ENCODE measurements at regions not wholly inside any gene's neighbourhood (a gene's known extent, or its start where the extent isn't known, plus 50 kb on each side); places are given as distances from the start of the nearest gene placed in this dataset.

- Histone ChIP-seq H3K9me3 (ENCODE audit: control insufficient read depth in 2 of 3, insufficient read depth in 1 of 3, low read length in 3 of 3) (no peaks in the 10 kb centered on the region), H3K27ac (ENCODE audit: low read depth in 2 of 2, low read length in 2 of 2) (no peak overlapping the region), H3K4me1 (ENCODE audit: control insufficient read depth in 2 of 3, insufficient read depth in 2 of 3, low read depth in 1 of 3, low read length in 3 of 3) (no peaks in the 10 kb centered on the region), H3K4me3 (ENCODE audit: low read length in 3 of 3) (no peak overlapping the region), H3K27me3 (ENCODE audit: control insufficient read depth, insufficient read depth, low read length) (no peaks in the 10 kb centered on the region), H3K36me3 (ENCODE audit: control insufficient read depth in 2 of 3, insufficient read depth in 3 of 3, low read length in 3 of 3) (no peaks in the 10 kb centered on the region), H3K9ac (ENCODE audit: low read length in 3 of 3) (no peak overlapping the region)
- no peak for TF ChIP-seq CTCF (IDR thresholded peaks at IDR 0.05; ENCODE audit: borderline replicate concordance, extremely low read depth, insufficient read depth)
- DNase-seq (no peak), FAIRE-seq (no peak)
- intact Hi-C loops (cut with DNase I), result no loop called here
Observed at GRCh38 chr11:116466191-116466590, 306.6 kb downstream of the BUD13 start.

DNA sequence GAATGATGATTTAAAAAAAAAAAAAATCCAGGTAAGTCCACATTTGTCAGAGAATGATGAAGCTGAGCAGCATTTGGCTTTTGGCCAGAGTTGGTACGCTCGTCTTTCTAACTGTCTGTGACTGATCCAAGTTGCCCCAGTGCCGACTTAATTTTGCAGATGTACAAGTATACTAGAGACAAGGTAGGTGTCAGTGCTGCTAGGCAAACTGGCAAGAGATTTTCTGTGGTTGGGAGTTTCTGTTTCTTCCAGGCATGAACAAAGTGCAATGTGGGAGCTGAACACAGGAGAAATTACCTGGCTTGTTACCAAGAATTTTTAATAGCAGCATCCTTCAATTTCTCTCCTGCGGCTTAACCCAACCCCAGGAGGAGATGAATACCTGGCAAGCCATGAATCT is 307.7 kb downstream of the BUD13 start:
- FAIRE-seq, result no peak
- no peaks in the 10 kb centered on the region for H3K4me1 ChIP-seq (ENCODE audit: control insufficient read depth in 2 of 3, insufficient read depth in 2 of 3, low read depth in 1 of 3, low read length in 3 of 3)
- TF ChIP-seq CTCF (IDR thresholded peaks at IDR 0.05; ENCODE audit: borderline replicate concordance, extremely low read depth, insufficient read depth), result no peak
- no peak overlapping the region for H3K4me3 ChIP-seq (ENCODE audit: low read length in 3 of 3)
- H3K27ac ChIP-seq (ENCODE audit: low read depth in 2 of 2, low read length in 2 of 2), result no peak overlapping the region
- no peaks in the 10 kb centered on the region for H3K36me3 ChIP-seq (ENCODE audit: control insufficient read depth in 2 of 3, insufficient read depth in 3 of 3, low read length in 3 of 3)
- no peak for DNase-seq
- H3K9ac ChIP-seq (ENCODE audit: low read length in 3 of 3), result no peak overlapping the region
- H3K9me3 ChIP-seq (ENCODE audit: control insufficient read depth in 2 of 3, insufficient read depth in 1 of 3, low read length in 3 of 3), result no peaks in the 10 kb centered on the region
- intact Hi-C loops (cut with DNase I), result no loop called here
- H3K27me3 ChIP-seq (ENCODE audit: control insufficient read depth, insufficient read depth, low read length), result no peaks in the 10 kb centered on the region

DNA sequence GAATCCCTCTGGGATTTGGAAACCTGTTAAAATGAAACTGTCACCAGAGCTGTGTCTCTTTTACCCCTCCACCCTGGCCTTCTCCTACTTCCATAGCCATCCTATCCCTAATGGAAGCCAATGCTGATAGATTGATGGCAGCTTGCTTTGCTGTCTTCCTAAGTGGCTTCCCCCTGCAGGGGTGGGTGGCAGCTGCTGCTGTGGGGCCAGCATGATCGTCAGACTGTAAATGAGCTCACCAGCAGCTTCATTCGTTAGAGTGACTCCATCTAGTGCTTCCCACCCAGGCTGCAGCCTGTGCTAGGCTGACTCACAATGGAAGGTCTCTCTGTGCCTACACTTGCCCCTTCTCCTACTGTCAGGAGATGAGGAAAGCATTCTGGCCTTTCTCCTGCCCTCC is 311.0 kb downstream of the BUD13 start:
- no peak for DNase-seq
- Histone ChIP-seq H3K27ac (ENCODE audit: low read depth in 2 of 2, low read length in 2 of 2) (no peak overlapping the region), H3K36me3 (ENCODE audit: control insufficient read depth in 2 of 3, insufficient read depth in 3 of 3, low read length in 3 of 3) (no peaks in the 10 kb centered on the region), H3K27me3 (ENCODE audit: control insufficient read depth, insufficient read depth, low read length) (no peaks in the 10 kb centered on the region), H3K4me3 (ENCODE audit: low read length in 3 of 3) (no peak overlapping the region), H3K9ac (ENCODE audit: low read length in 3 of 3) (no peak overlapping the region), H3K4me1 (ENCODE audit: control insufficient read depth in 2 of 3, insufficient read depth in 2 of 3, low read depth in 1 of 3, low read length in 3 of 3) (no peaks in the 10 kb centered on the region), H3K9me3 (ENCODE audit: control insufficient read depth in 2 of 3, insufficient read depth in 1 of 3, low read length in 3 of 3) (no peaks in the 10 kb centered on the region)
- intact Hi-C loops (cut with DNase I), result no loop called here
- TF ChIP-seq CTCF (IDR thresholded peaks at IDR 0.05; ENCODE audit: borderline replicate concordance, extremely low read depth, insufficient read depth), result no peak
- FAIRE-seq, result no peak

DNA sequence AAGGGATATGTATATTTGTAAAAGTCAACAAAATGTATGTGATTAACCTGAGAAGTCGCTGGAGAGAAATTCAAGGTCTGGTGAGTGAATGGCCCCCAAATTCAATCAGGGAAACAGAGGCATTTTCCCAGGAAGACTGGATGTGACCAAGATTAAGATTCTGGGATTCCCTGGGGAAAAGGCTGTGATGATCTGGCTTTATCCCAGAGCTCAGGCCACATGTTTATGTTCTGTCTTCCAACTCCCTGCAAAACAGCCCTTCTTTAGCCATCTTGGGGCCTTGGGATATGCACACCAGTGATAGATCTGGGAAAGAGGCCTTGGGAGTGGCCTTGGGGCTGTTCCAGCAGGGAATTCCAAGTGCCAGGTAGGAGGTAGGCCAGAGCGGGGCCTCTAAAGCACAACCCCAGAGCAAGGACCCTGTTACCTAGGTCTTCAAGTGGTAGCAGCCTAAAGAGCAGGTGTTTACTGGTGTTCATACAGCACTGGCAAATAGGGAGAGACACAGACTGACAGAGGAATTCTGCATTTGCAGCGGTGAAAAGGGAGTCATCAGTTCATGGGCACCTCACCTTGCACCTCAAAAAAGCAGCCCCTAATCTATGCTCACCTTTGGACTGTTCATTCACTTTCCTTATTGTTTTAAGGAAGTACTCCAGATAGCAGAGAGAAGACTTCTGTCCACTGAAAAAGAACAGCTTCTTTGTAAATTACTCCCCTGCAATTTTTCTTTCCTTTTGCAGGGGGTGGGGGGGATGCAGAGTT is 312.4 kb downstream of the BUD13 start:
- intact Hi-C loops (cut with DNase I), result no loop called here
- H3K4me3 ChIP-seq (ENCODE audit: low read length in 3 of 3), result no peak overlapping the region
- no peak overlapping the region for H3K27ac ChIP-seq (ENCODE audit: low read depth in 2 of 2, low read length in 2 of 2)
- H3K27me3 ChIP-seq (ENCODE audit: control insufficient read depth, insufficient read depth, low read length), result no peaks in the 10 kb centered on the region
- no peaks in the 10 kb centered on the region for H3K36me3 ChIP-seq (ENCODE audit: control insufficient read depth in 2 of 3, insufficient read depth in 3 of 3, low read length in 3 of 3)
- DNase-seq (no peak), FAIRE-seq (no peak)
- no peak for TF ChIP-seq CTCF (IDR thresholded peaks at IDR 0.05; ENCODE audit: borderline replicate concordance, extremely low read depth, insufficient read depth)
- no peaks in the 10 kb centered on the region for H3K9me3 ChIP-seq (ENCODE audit: control insufficient read depth in 2 of 3, insufficient read depth in 1 of 3, low read length in 3 of 3)
- no peak overlapping the region for H3K9ac ChIP-seq (ENCODE audit: low read length in 3 of 3)
- H3K4me1 ChIP-seq (ENCODE audit: control insufficient read depth in 2 of 3, insufficient read depth in 2 of 3, low read depth in 1 of 3, low read length in 3 of 3), result no peaks in the 10 kb centered on the region
